ENCODE measurements at regions not wholly inside any gene's neighbourhood (a gene's known extent, or its start where the extent isn't known, plus 50 kb on each side); places are given as distances from the start of the nearest gene placed in this dataset.

- ATAC-seq (no peak), DNase-seq (no peak)
- H3K4me3 Mint-ChIP-seq, result no peak overlapping the region
- H3K27ac Mint-ChIP-seq, result no peak overlapping the region
- H3K27me3 Mint-ChIP-seq, result peaks cover 9% of the 10 kb centered on the region
- no peaks in the 10 kb centered on the region for H3K4me1 Mint-ChIP-seq
- no peaks in the 10 kb centered on the region for H3K9me3 Mint-ChIP-seq
Observed at GRCh38 chr6:167543602-167544497, 219.0 kb downstream of the TTLL2 start.

- peak; percentile 41 for ATAC-seq
- peak overlapping the region in 1 of 2 donors; percentile 42 for H3K27ac Mint-ChIP-seq
- H3K4me3 Mint-ChIP-seq, result no peak overlapping the region
- DNase-seq, result no peak
- H3K9me3 Mint-ChIP-seq, result no peaks in the 10 kb centered on the region
- no peaks in the 10 kb centered on the region for H3K4me1 Mint-ChIP-seq
- no peaks in the 10 kb centered on the region for H3K27me3 Mint-ChIP-seq
Observed at GRCh38 chr6:167546611-167547327, 221.9 kb downstream of the TTLL2 start.

- no peaks in the 10 kb centered on the region for H3K9me3 Mint-ChIP-seq
- no peaks in the 10 kb centered on the region for H3K27me3 Mint-ChIP-seq
- H3K4me1 Mint-ChIP-seq, result no peaks in the 10 kb centered on the region
- ATAC-seq (no peak), DNase-seq (no peak)
- no peak overlapping the region for H3K4me3 Mint-ChIP-seq
- H3K27ac Mint-ChIP-seq, result peak overlapping the region in 1 of 2 donors; percentile 42
Observed at GRCh38 chr6:167547328-167547692, 222.4 kb downstream of the TTLL2 start.

GRCh38 chr6:167547751-167548150, 222.9 kb downstream of the TTLL2 start:
- no peaks in the 10 kb centered on the region for H3K4me1 Mint-ChIP-seq
- ATAC-seq, result no peak
- H3K27me3 Mint-ChIP-seq, result no peaks in the 10 kb centered on the region
- no peak for DNase-seq
- H3K4me3 Mint-ChIP-seq, result no peak overlapping the region
- no peaks in the 10 kb centered on the region for H3K9me3 Mint-ChIP-seq
- H3K27ac Mint-ChIP-seq, result no peak overlapping the region

GRCh38 chr6:167548451-167548850, 223.6 kb downstream of the TTLL2 start:
- DNase-seq, result no peak
- ATAC-seq, result no peak
- Mint-ChIP-seq H3K4me1 (no peaks in the 10 kb centered on the region), H3K9me3 (no peaks in the 10 kb centered on the region), H3K27ac (no peak overlapping the region), H3K27me3 (no peaks in the 10 kb centered on the region), H3K4me3 (no peak overlapping the region)

GRCh38 chr6:167549213-167549612, 224.3 kb downstream of the TTLL2 start:
- ATAC-seq (no peak), DNase-seq (no peak)
- Mint-ChIP-seq H3K27ac (no peak overlapping the region), H3K4me3 (no peak overlapping the region), H3K27me3 (no peaks in the 10 kb centered on the region), H3K9me3 (no peaks in the 10 kb centered on the region), H3K4me1 (no peaks in the 10 kb centered on the region)

GRCh38 chr6:167550941-167551627, 226.2 kb downstream of the TTLL2 start:
- H3K9me3 Mint-ChIP-seq, result peaks cover 0 to 6% of the 10 kb centered on the region in 2 donors
- ATAC-seq (peak; percentile 13), DNase-seq (no peak)
- H3K27ac Mint-ChIP-seq, result no peak overlapping the region
- H3K4me3 Mint-ChIP-seq, result no peak overlapping the region
- H3K4me1 Mint-ChIP-seq, result no peaks in the 10 kb centered on the region
- no peaks in the 10 kb centered on the region for H3K27me3 Mint-ChIP-seq

- Mint-ChIP-seq H3K27me3 (no peaks in the 10 kb centered on the region), H3K27ac (no peak overlapping the region), H3K9me3 (peaks cover 5 to 13% of the 10 kb centered on the region in 2 donors), H3K4me1 (no peaks in the 10 kb centered on the region), H3K4me3 (no peak overlapping the region)
- DNase-seq, result no peak
- ATAC-seq, result peak; percentile 67
Observed at GRCh38 chr6:167551628-167552257, 226.9 kb downstream of the TTLL2 start.

GRCh38 chr6:167552258-167552630, 227.4 kb downstream of the TTLL2 start:
- ATAC-seq (no peak), DNase-seq (no peak)
- H3K4me1 Mint-ChIP-seq, result no peaks in the 10 kb centered on the region
- H3K27ac Mint-ChIP-seq, result no peak overlapping the region
- H3K9me3 Mint-ChIP-seq, result peaks cover 5 to 14% of the 10 kb centered on the region in 2 donors
- no peak overlapping the region for H3K4me3 Mint-ChIP-seq
- no peaks in the 10 kb centered on the region for H3K27me3 Mint-ChIP-seq

- H3K27me3 Mint-ChIP-seq, result no peaks in the 10 kb centered on the region
- H3K4me3 Mint-ChIP-seq, result no peak overlapping the region
- ATAC-seq (no peak), DNase-seq (no peak)
- peaks cover 5 to 14% of the 10 kb centered on the region in 2 donors for H3K9me3 Mint-ChIP-seq
- H3K27ac Mint-ChIP-seq, result no peak overlapping the region
- no peaks in the 10 kb centered on the region for H3K4me1 Mint-ChIP-seq
Observed at GRCh38 chr6:167552961-167553735, 228.3 kb downstream of the TTLL2 start.

GRCh38 chr6:167553736-167554119, 228.8 kb downstream of the TTLL2 start:
- Mint-ChIP-seq H3K4me3 (no peak overlapping the region), H3K4me1 (no peaks in the 10 kb centered on the region), H3K27me3 (no peaks in the 10 kb centered on the region), H3K9me3 (peaks cover 5 to 14% of the 10 kb centered on the region in 2 donors), H3K27ac (no peak overlapping the region)
- DNase-seq (no peak), ATAC-seq (no peak)

GRCh38 chr6:167554854-167555253, 230.0 kb downstream of the TTLL2 start:
- no peak overlapping the region for H3K27ac Mint-ChIP-seq
- H3K4me3 Mint-ChIP-seq, result no peak overlapping the region
- peaks cover 5% of the 10 kb centered on the region for H3K27me3 Mint-ChIP-seq
- H3K9me3 Mint-ChIP-seq, result peaks cover 5 to 14% of the 10 kb centered on the region in 2 donors
- DNase-seq, result no peak
- H3K4me1 Mint-ChIP-seq, result no peaks in the 10 kb centered on the region
- no peak for ATAC-seq

- ATAC-seq (no peak), DNase-seq (no peak)
- Mint-ChIP-seq H3K9me3 (peaks cover 5 to 14% of the 10 kb centered on the region in 2 donors), H3K27ac (no peak overlapping the region), H3K4me1 (no peaks in the 10 kb centered on the region), H3K4me3 (no peak overlapping the region), H3K27me3 (peaks cover 14% of the 10 kb centered on the region)
Observed at GRCh38 chr6:167555836-167556235, 230.9 kb downstream of the TTLL2 start.

GRCh38 chr6:167557675-167558074, 232.8 kb downstream of the TTLL2 start:
- H3K27ac Mint-ChIP-seq, result no peak overlapping the region
- H3K4me1 Mint-ChIP-seq, result no peaks in the 10 kb centered on the region
- peaks cover 5 to 14% of the 10 kb centered on the region in 2 donors for H3K9me3 Mint-ChIP-seq
- no peak overlapping the region for H3K4me3 Mint-ChIP-seq
- H3K27me3 Mint-ChIP-seq, result peaks cover 18% of the 10 kb centered on the region
- ATAC-seq, result no peak
- DNase-seq, result no peak

Measured in stimulated activated naive CD8-positive, alpha-beta T cell treated with anti-CD3 and anti-CD28 coated beads, Interleukin-15, amount 100 ng/mL, for 72 hours (primary cell).